ENCODE measurements at regions not wholly inside any gene's neighbourhood (a gene's known extent, or its start where the extent isn't known, plus 50 kb on each side); places are given as distances from the start of the nearest gene placed in this dataset.

GRCh38 chr19:28927456-28927855, 285.5 kb downstream of the UQCRFS1 start:
- CTCF ChIA-PET, result no interaction called here
- peaks cover 25% of the 10 kb centered on the region for H3K9me3 ChIP-seq (ENCODE audit: low read depth, low read length, poor library complexity, severe bottlenecking)
- H3K36me3 ChIP-seq (ENCODE audit: insufficient read depth, low read length, poor library complexity, severe bottlenecking), result no peaks in the 10 kb centered on the region
- H3K27ac ChIP-seq (ENCODE audit: low read depth, low read length, poor library complexity, severe bottlenecking), result no peak overlapping the region
- POLR2A ChIA-PET (ENCODE audit: low non-redundant PET), result no interaction called here
- no peaks in the 10 kb centered on the region for H3K4me1 ChIP-seq (ENCODE audit: insufficient read depth, low read length, poor library complexity, severe bottlenecking)
- BruUV-seq (replicated peaks), result no TSS peak
- H3K27me3 ChIP-seq (replicated peaks; ENCODE audit: insufficient read depth, low read depth, low read length, poor library complexity), result no peaks in the 10 kb centered on the region
- DNase-seq (ENCODE audit: low spot score), result no peak
- TF ChIP-seq CTCF (conservative IDR thresholded peaks at IDR 0.05; ENCODE audit: low read depth, low read length) (no peak), EZH2 (IDR thresholded peaks at IDR 0.05; ENCODE audit: borderline replicate concordance, low read depth, low read length, poor library complexity, severe bottlenecking) (no peak)
- no peak overlapping the region for H3K4me3 ChIP-seq (ENCODE audit: low read depth, low read length, poor library complexity, severe bottlenecking)
- intact Hi-C loops (cut with micrococcal nuclease; ENCODE audit: unreplicated experiment), result no loop called here

- H3K27me3 ChIP-seq (replicated peaks; ENCODE audit: insufficient read depth, low read depth, low read length, poor library complexity), result no peaks in the 10 kb centered on the region
- TF ChIP-seq CTCF (conservative IDR thresholded peaks at IDR 0.05; ENCODE audit: low read depth, low read length) (no peak), EZH2 (IDR thresholded peaks at IDR 0.05; ENCODE audit: borderline replicate concordance, low read depth, low read length, poor library complexity, severe bottlenecking) (no peak)
- no peak overlapping the region for H3K27ac ChIP-seq (ENCODE audit: low read depth, low read length, poor library complexity, severe bottlenecking)
- ChIA-PET CTCF (no interaction called here), POLR2A (ENCODE audit: low non-redundant PET) (no interaction called here)
- no peaks in the 10 kb centered on the region for H3K36me3 ChIP-seq (ENCODE audit: insufficient read depth, low read length, poor library complexity, severe bottlenecking)
- BruUV-seq (replicated peaks), result no TSS peak
- peaks cover 19% of the 10 kb centered on the region for H3K9me3 ChIP-seq (ENCODE audit: low read depth, low read length, poor library complexity, severe bottlenecking)
- DNase-seq (ENCODE audit: low spot score), result no peak
- intact Hi-C loops (cut with micrococcal nuclease; ENCODE audit: unreplicated experiment), result no loop called here
- H3K4me1 ChIP-seq (ENCODE audit: insufficient read depth, low read length, poor library complexity, severe bottlenecking), result no peaks in the 10 kb centered on the region
- no peak overlapping the region for H3K4me3 ChIP-seq (ENCODE audit: low read depth, low read length, poor library complexity, severe bottlenecking)
These were observed 292.5 kb downstream of the UQCRFS1 start for GRCh38 chr19:28920269-28921066.

- no peak overlapping the region for H3K27ac ChIP-seq (ENCODE audit: low read depth, low read length, poor library complexity, severe bottlenecking)
These were observed 295.3 kb downstream of the UQCRFS1 start for GRCh38 chr19:28917621-28918020.

More at GRCh38 chr19:28917621-28918020, 295.3 kb downstream of the UQCRFS1 start:
- no peaks in the 10 kb centered on the region for H3K27me3 ChIP-seq (replicated peaks; ENCODE audit: insufficient read depth, low read depth, low read length, poor library complexity)
- ChIA-PET CTCF (no interaction called here), POLR2A (ENCODE audit: low non-redundant PET) (no interaction called here)
- no peak overlapping the region for H3K4me3 ChIP-seq (ENCODE audit: low read depth, low read length, poor library complexity, severe bottlenecking)
- no peaks in the 10 kb centered on the region for H3K36me3 ChIP-seq (ENCODE audit: insufficient read depth, low read length, poor library complexity, severe bottlenecking)
- no peak for TF ChIP-seq EZH2 (IDR thresholded peaks at IDR 0.05; ENCODE audit: borderline replicate concordance, low read depth, low read length, poor library complexity, severe bottlenecking)
- no peak for TF ChIP-seq CTCF (conservative IDR thresholded peaks at IDR 0.05; ENCODE audit: low read depth, low read length)
- no TSS peak for BruUV-seq (replicated peaks)
- intact Hi-C loops (cut with micrococcal nuclease; ENCODE audit: unreplicated experiment), result no loop called here
- no peaks in the 10 kb centered on the region for H3K4me1 ChIP-seq (ENCODE audit: insufficient read depth, low read length, poor library complexity, severe bottlenecking)
- no peak for DNase-seq (ENCODE audit: low spot score)
- peaks cover 22% of the 10 kb centered on the region for H3K9me3 ChIP-seq (ENCODE audit: low read depth, low read length, poor library complexity, severe bottlenecking)
